Transverse colon (tissue), 4 donors: ENCODE measurements at regions not wholly inside any gene's neighbourhood (a gene's known extent, or its start where the extent isn't known, plus 50 kb on each side); places are given as distances from the start of the nearest gene placed in this dataset.

ENCODE experiments used
- EP300 ChIP-seq: sonication (generic); formaldehyde crosslinking; IDR thresholded peaks from one replicate; pipeline ENCODE4 v1.6.1; 2017; ENCODE audit warnings: antibody characterized with exemption, low read depth
- POLR2AphosphoS5 ChIP-seq, 3 donors: sonication (generic); formaldehyde crosslinking; IDR thresholded peaks; one replicate each; pipeline ENCODE4 v1.6.1; 2016; ENCODE audit warnings: antibody characterized with exemption in 3 of 3
- TF ChIP-seq, protein P1 (sequence below), 5 experiments: fragments of 200-600 bp in 3 of 5; fragments of 450-650 bp in 2 of 5; sonication (generic) in 3 of 5; IDR thresholded peaks; 1 replicate in 2 of 5; 2 replicates in 3 of 5; pipeline ENCODE4 v1.5.1; 2016 to 2017; ENCODE audit warnings: antibody characterized with exemption in 5 of 5, inconsistent platforms in 3 of 5, mild to moderate bottlenecking in 2 of 5, moderate library complexity in 1 of 5

DNA sequence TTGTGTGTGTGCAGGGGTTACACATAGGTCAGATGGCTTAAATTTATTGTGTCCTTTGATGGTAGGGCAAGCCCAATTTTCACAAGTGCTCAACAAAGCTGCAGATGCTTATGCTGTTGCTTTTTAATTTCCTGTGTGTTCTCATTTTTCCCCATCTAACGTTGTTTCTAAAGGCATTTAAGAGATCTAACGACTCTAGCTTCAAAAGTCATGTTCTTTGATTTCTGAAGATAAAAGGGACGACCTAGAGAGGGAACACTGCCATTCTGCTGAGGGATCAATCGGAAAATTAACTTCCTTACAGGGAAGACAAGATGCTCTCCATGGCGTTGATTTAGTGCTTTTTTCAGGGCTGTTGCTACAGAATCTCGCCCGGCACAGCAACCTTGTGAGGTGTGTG is 79.0 kb upstream of the GNG2 start:
- TF ChIP-seq POLR2AphosphoS5 (IDR thresholded peaks at IDR 0.05) (no peak), EP300 (no peak)
- TF ChIP-seq, protein P1, sequence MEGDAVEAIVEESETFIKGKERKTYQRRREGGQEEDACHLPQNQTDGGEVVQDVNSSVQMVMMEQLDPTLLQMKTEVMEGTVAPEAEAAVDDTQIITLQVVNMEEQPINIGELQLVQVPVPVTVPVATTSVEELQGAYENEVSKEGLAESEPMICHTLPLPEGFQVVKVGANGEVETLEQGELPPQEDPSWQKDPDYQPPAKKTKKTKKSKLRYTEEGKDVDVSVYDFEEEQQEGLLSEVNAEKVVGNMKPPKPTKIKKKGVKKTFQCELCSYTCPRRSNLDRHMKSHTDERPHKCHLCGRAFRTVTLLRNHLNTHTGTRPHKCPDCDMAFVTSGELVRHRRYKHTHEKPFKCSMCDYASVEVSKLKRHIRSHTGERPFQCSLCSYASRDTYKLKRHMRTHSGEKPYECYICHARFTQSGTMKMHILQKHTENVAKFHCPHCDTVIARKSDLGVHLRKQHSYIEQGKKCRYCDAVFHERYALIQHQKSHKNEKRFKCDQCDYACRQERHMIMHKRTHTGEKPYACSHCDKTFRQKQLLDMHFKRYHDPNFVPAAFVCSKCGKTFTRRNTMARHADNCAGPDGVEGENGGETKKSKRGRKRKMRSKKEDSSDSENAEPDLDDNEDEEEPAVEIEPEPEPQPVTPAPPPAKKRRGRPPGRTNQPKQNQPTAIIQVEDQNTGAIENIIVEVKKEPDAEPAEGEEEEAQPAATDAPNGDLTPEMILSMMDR (IDR thresholded peaks at IDR 0.05): no peak
